GM18951 (cell line): ENCODE measurements at regions not wholly inside any gene's neighbourhood (a gene's known extent, or its start where the extent isn't known, plus 50 kb on each side); places are given as distances from the start of the nearest gene placed in this dataset.

Experiments
- POLR2A ChIP-seq: IDR thresholded peaks from 4 replicates; pipeline ENCODE4 v1.6.1; 2011; ENCODE audit warnings: mild to moderate bottlenecking; ENCODE audit not compliant: insufficient read length, insufficient read depth; ENCODE audit errors: extremely low read depth
- in situ Hi-C: fragments of 300-500 bp; cut with MboI; formaldehyde crosslinking; loops from one replicate; pipeline ENCODE4 v1.12.0; 2022; ENCODE audit warnings: low sequenced_read_pairs, mixed read lengths, inconsistent platforms; ENCODE audit not compliant: unreplicated experiment

DNA sequence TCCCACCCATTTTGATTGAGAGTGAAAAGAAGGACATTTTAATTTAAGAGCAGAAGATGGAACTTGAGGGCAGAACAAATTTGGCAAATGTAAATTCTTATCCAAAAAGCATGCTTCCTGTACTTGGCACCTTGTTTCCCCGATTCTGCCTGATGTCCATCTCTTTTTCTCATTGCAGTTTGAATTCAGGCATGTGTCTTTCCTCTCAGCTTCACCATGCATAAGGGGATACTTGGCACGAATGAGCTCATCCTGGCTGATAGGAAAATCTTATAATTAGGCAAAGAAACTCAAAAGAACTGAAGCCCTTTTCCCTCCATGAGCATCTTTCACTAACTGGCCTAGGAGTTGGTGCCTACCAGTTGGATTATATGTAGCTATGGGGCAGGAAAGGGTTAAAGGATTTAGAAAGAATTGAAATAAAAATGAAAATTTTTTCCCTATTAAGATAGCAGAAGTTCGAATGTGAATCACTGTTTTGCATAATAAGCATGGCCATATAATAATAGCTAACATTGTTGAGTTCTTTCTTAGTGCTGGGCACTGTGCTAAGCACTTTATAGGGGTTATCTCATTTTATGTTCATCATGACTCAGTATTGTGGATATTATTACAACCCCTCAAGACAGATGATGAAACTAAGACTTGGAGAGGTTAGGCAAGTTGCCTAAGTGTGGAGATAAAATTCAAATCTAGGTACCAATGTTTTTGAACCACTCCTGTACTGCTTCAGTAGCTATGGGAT, 386.6 kb downstream of the KCNRG start:
- in situ Hi-C loops = no loop called here
- TF ChIP-seq POLR2A = no peak

DNA sequence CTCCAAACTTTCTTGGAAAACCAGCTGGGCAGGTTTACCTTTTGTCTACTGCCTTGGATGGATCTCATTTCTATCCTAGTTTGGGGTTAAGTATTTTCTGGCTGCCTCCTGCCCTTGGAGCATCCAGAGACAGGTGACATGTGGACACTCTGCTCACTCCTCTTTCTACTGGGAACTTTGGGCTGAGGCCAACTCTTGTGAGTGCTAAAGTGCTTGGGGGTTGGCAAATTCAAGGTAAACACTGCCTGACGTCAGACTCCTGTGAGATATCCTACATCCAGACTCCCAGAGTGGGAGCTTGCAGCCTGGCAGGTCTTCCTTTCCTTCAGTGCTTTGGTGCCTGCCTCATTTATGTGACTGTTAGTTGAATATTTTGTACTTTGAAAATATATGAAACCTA, 388.1 kb downstream of the KCNRG start:
- in situ Hi-C loops = no loop called here
- no peak for TF ChIP-seq POLR2A

DNA sequence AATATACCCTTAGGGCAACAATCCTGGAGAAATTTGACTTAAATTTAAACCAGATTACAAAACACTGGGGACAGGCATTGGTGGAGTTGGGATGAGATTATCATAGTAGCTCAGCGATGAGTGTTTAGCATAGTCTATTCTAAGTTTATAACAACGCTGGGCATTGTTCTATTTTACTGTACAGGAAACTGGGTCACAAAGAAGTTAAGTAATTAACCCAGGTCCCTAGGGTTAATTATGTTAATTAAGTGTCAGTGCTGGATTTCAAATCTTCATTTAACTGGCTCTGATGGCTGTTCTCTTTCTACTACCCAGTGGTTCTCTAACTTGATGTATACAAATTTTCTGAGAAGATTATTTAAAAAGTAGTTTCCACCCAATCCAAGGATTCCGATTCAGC, 388.9 kb downstream of the KCNRG start:
- in situ Hi-C loops = no loop called here
- no peak for TF ChIP-seq POLR2A

DNA sequence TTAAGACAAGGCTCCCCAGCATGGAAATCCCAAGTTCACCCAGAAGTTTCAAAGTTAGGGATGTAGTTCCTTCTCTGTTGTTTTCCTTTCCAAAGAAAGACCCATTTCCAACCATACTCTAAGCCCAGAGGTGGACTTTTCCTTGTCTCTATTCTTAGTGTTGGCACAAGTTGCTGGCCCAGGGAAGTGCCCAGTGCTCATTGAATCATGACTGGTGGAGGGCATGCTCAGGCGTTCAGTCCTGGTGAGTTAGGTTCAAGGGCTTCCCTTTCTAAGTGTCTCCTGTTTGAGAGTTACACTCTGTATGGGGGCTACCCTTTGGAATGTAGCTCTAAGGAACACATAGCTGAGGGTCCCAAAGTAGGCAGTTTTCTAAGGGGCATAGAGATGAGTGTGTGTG, 389.5 kb downstream of the KCNRG start:
- in situ Hi-C loops = no loop called here
- no peak for TF ChIP-seq POLR2A

DNA sequence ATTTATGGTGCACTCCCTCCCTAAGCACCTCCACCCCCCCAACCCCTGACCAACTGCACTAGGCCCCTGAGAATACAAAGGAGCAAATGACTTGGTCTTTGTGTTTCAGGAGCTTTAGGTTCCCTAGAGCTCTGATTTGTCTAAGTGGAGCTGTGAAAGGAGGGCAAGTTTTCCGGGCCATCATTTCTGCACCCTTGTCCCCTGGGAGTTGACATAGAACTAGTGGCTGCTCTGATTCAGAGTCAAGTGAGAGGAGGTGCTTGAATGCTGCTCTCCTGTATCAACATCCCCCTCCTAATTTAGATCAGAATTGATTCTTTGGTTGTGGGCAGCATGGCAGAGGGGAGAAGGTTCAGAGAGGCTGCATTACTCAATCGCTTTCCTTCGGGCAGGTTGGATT, 391.6 kb downstream of the KCNRG start:
- no peak for TF ChIP-seq POLR2A
- in situ Hi-C loops = no loop called here

DNA sequence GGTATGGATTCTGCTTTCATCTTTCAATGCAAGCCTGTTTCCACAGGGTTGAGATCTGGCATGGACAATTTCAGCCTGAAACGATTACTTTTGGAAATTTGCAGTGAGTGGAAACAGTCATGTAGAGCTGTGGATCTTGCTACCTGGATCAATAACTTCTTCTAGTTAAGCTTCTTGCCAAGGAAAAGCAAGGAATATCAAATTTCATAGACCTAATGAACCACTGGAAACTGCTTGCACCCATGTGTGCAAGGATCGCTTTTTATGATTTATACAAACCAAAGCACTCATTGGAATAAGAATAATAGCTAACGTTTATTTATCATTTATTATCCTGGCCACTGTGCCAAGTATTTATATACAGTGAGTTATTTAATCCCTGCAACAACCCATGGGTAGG, 392.8 kb downstream of the KCNRG start:
- TF ChIP-seq POLR2A = no peak
- in situ Hi-C loops = no loop called here

DNA sequence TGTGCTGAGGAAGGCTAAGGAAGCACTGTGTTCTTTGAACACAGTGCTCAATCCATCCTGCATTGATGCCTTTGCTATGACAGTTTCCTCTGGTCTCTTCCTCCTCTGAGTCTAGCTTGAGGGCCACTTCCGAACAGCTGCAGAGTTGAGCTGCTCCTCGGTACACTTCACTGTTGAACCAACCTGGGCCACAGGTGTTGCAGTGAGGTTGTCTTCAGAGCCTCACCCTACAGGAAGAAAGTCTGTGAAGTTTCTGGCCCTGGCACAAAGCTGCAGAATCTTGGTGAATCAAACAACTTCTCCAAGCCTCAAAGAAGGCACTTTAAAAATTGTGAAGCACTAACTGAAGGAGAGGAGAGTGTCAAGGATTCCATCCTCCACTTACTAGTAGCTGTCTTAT, 394.0 kb downstream of the KCNRG start:
- in situ Hi-C loops = no loop called here
- TF ChIP-seq POLR2A = no peak

DNA sequence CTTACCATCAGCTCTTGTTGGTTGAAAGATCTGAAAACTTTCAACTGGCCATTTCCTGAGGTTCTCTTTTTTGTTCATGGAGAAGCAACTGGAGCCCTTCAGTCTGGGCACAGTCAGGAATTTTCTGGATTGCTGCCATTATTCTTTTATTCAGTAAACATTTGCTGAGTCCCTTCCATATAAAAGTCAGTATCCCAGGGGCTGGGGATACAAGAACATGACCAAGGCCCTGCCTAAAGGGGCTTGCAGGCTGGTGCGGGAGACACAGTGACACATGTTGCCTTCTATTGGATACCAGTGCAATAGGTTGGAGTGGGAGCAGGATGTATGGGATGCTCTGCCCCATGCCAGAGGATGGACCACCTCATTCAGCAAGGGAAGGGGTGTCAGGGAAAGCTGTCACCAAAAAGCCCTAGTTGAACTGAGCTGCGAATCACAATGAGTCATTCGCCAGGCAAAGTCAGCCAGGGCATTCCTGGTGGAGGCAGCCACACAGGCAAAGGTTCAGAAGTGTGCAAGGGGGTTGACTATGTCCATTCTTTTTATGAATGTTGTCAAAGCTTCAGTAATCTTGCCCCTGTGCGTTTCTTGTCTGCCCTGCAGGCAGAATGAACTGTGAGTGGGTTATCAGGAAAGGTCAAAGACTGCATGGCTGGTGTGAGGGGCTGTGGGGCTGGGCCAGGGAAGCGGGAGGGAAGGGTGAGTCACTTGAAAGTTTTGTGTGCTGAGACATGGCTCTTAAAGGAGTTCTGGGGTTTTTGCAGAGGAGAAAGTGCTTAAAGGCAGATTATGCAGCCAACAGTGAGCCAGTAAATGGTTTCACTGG, 395.9 kb downstream of the KCNRG start:
- in situ Hi-C loops = no loop called here

DNA sequence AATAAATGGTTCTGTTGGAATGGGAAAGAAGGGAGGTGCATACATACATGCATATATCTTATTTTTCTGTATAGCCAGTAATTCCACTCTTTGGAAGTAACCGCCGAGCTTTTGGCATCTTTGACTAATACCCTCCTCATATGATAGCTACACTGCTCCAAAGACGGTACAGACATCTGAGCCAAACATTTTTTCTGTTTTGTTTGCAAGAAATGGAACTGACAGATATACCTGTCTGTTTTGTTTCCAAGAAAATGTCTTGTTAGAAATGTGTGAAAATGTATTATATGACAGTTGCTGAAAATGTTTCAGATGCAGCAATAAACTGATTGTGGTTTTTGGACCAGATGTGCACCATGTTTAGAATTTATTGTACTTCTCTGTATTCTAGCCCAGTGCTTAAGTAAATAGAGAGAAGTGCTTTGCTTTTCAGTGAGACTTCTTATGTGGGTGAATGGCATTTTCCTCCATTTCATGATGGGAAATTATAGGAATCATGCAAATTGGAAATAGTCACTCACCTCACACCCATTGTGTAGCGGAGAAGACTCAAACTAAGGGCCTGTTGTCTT, 396.9 kb downstream of the KCNRG start:
- in situ Hi-C loops = no loop called here
- no peak for TF ChIP-seq POLR2A

More for the DNA sequence above, 395.9 kb downstream of the KCNRG start:
- no peak for TF ChIP-seq POLR2A

DNA sequence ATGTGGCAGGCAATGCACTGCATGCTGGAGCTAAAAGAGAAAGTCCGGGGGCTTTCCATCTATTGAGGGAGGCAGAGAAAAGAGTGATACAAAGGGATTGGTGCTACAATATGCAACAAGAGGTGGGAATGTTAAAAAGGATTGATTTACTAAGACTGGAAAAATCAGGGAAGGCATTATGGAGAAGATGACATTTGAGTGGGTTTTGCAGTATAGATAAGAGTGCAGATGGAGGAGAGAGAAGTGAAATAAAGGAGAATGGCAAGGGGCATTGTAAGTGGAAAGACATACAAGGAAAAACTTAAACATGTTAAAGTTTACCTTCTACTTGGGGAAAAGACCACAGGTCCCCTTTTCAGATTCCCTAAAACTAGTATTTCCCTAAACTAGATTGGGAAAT, 399.4 kb downstream of the KCNRG start:
- in situ Hi-C loops = no loop called here

DNA sequence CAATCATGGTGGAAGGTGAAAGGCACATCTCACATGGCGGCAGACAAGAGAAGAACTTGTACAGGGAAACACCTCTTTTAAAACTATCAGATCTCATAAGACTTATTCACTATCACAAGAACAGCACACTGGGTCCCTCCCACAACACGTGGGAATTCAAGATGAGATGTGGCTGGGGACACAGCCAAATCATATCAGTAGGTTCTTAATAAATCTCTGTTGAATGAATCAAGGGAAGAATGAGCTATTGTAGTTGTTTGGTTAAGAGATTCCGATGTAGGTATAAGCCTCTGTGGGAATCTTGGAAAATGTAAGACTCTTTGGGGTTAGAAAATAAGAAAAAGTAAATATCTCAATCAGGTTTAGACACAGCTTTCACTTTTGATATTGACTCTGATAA, 400.2 kb downstream of the KCNRG start:
- TF ChIP-seq POLR2A = no peak
- in situ Hi-C loops = no loop called here

More for the DNA sequence above, 399.4 kb downstream of the KCNRG start:
- no peak for TF ChIP-seq POLR2A

DNA sequence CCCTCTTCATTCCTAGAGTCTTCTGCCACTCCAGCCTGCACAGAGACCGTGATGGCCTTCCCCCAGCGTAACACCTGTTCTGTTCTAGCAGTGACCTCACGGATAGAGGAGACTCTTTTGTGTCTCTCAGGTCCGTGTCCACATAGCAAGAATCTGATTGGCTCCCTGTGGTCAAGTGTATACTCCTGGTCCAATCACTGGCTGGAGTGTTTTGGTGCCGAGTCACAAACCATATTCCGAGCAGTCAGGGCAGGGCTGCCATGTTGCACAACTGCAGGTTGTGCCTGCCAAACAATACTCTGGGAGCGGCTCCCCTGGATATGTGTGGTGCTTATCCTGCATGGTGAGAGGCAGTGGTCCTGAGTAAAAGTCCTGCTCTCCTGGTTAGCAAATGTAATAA, 402.4 kb downstream of the KCNRG start:
- in situ Hi-C loops = no loop called here
- TF ChIP-seq POLR2A = no peak

DNA sequence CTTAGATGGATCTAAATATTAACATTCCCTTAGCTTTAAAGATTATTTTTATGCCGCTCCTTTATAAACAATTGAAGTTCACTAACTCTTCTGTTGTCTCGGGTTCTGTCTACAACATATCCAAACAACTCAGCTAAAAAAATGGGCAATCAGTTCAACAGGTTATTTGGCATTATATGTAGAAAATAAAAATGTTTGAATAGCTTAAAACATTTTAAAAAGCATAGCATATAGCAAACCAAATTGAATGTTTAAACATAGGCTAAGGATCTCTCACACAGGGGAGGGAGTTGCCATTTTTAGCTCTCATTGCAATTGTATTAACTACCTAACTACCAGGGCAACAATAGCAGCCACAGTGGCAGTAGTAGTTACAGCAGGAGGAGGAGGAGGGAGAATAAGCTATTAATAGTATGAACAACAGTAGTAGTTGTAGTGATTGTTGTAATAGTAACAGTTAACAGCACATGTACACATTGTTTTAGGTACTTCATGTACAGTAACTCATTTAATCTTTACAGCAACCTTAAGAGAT, 404.2 kb downstream of the KCNRG start:
- in situ Hi-C loops = no loop called here

DNA sequence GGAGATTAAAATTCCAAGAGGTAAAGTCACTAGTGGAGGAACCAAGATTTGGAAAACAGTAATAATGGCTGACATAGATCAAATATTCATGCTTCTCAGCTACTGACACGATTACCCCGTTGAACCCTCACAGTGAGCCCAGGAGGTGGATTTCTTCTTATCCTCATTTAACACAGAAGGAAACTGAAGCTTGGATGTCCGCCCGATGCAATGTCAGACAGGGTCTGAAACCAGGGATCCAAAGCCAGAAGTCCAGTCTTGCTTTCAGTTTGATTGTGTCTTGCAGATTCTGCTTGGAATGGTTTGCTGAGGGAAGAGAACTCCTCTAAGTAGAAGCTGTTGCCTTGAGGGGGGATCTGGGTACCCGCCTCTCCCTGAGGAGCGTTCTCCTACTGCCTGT, 404.7 kb downstream of the KCNRG start:
- no peak for TF ChIP-seq POLR2A
- in situ Hi-C loops = no loop called here

More for the DNA sequence above, 404.2 kb downstream of the KCNRG start:
- no peak for TF ChIP-seq POLR2A
